DND-41 (cell line): ENCODE measurements at regions not wholly inside any gene's neighbourhood (a gene's known extent, or its start where the extent isn't known, plus 50 kb on each side); places are given as distances from the start of the nearest gene placed in this dataset.

Experiments
- EZH2 ChIP-seq: IDR thresholded peaks from 3 replicates; pipeline ENCODE4 v1.6.1; 2012; ENCODE audit warnings: borderline replicate concordance, low read depth, mild to moderate bottlenecking, moderate library complexity, low read length, inconsistent platforms; ENCODE audit not compliant: severe bottlenecking
- TF ChIP-seq, protein P1 (sequence below): IDR thresholded peaks from 2 replicates; pipeline ENCODE4 v1.5.1; 2012; ENCODE audit warnings: borderline replicate concordance, low read length, moderate library complexity, mild to moderate bottlenecking; ENCODE audit not compliant: poor library complexity, severe bottlenecking; ENCODE audit errors: extremely low read depth

DNA sequence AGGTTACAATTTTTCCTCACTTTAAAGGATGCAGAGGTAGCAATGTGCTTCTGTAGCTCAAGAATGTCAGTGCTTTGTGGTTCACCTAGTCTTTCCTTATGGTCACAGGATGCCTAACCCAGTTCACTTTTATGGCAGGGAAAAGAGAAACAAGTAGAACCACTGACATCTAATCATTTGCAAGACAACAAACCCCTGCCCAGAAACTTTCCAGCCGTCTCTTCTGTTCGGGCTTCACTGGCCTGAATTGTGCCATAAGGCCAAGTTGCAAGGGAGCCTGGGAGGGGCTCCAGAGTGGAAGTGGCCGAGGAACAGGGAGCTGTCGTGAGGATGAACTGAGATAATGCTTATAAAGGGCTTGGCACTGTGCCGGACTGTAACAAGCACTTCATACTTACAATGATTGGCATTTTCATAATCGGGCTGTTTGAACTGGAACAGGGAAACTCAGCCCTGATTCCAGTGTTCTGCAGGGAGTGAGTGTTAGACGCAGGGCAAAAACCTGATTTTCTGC is 212.6 kb downstream of the BCAS1 start:
- TF ChIP-seq, protein P1, sequence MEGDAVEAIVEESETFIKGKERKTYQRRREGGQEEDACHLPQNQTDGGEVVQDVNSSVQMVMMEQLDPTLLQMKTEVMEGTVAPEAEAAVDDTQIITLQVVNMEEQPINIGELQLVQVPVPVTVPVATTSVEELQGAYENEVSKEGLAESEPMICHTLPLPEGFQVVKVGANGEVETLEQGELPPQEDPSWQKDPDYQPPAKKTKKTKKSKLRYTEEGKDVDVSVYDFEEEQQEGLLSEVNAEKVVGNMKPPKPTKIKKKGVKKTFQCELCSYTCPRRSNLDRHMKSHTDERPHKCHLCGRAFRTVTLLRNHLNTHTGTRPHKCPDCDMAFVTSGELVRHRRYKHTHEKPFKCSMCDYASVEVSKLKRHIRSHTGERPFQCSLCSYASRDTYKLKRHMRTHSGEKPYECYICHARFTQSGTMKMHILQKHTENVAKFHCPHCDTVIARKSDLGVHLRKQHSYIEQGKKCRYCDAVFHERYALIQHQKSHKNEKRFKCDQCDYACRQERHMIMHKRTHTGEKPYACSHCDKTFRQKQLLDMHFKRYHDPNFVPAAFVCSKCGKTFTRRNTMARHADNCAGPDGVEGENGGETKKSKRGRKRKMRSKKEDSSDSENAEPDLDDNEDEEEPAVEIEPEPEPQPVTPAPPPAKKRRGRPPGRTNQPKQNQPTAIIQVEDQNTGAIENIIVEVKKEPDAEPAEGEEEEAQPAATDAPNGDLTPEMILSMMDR: no peak
- no peak for TF ChIP-seq EZH2
